IMR-90 (cell line): ENCODE measurements at regions not wholly inside any gene's neighbourhood (a gene's known extent, or its start where the extent isn't known, plus 50 kb on each side); places are given as distances from the start of the nearest gene placed in this dataset.

ENCODE experiments used
- BHLHE40 ChIP-seq: fragments of 150-350 bp; IDR thresholded peaks from 2 replicates; pipeline ENCODE4 v1.6.1; 2016; ENCODE audit warnings: mild to moderate bottlenecking, low read depth, low read length
- CEBPB ChIP-seq: IDR thresholded peaks from 2 replicates; pipeline ENCODE4 v1.6.1; 2012; ENCODE audit warnings: low read depth, low read length, improper control_type of control experiment
- FOS ChIP-seq: fragments of 150-350 bp; IDR thresholded peaks from 2 replicates; pipeline ENCODE4 v1.6.1; 2016; ENCODE audit warnings: low read depth, low read length
- POLR2A ChIP-seq: IDR thresholded peaks from 2 replicates; pipeline ENCODE4 v1.6.1; 2012; ENCODE audit warnings: mild to moderate bottlenecking, low read depth, low read length
- RCOR1 ChIP-seq: IDR thresholded peaks from 2 replicates; pipeline ENCODE4 v1.6.1; 2012; ENCODE audit warnings: mild to moderate bottlenecking, low read length, improper control_type of control experiment; ENCODE audit not compliant: insufficient replicate concordance
- SMC3 ChIP-seq: fragments of 150-350 bp; IDR thresholded peaks from 2 replicates; pipeline ENCODE4 v1.6.1; 2016; ENCODE audit warnings: low read depth, mild to moderate bottlenecking, antibody characterized with exemption, low read length, moderate library complexity
- TF ChIP-seq, protein P1 (sequence below): conservative IDR thresholded peaks from 2 replicates; pipeline ENCODE4 v1.5.1; 2012; ENCODE audit warnings: mild to moderate bottlenecking, low read depth, low read length, improper control_type of control experiment
- TF ChIP-seq, protein P2 (sequence below): fragments of 150-350 bp; IDR thresholded peaks from 2 replicates; pipeline ENCODE4 v1.6.1; 2016; ENCODE audit warnings: low read depth, mild to moderate bottlenecking, low read length, moderate library complexity, borderline replicate concordance

DNA sequence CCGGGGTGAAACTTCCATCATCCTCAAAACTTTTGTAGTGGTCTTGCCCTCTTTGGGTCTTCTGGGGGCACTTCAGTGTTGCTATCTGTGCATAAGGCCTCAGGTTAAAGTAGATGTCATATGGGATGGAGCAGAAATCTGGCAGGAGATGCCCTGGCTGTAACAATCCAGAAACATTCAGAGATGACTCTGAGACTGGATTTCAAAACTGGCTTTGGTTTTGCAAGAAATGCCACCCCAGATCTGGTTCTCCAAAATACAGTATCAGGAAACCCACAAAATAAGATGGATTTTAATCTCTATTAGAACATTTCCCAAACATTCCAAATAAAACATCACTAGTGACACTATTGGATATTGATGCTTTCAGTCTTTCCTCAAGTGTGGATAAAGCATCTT, 191.5 kb downstream of the REEP3 start:
- TF ChIP-seq, protein P1, sequence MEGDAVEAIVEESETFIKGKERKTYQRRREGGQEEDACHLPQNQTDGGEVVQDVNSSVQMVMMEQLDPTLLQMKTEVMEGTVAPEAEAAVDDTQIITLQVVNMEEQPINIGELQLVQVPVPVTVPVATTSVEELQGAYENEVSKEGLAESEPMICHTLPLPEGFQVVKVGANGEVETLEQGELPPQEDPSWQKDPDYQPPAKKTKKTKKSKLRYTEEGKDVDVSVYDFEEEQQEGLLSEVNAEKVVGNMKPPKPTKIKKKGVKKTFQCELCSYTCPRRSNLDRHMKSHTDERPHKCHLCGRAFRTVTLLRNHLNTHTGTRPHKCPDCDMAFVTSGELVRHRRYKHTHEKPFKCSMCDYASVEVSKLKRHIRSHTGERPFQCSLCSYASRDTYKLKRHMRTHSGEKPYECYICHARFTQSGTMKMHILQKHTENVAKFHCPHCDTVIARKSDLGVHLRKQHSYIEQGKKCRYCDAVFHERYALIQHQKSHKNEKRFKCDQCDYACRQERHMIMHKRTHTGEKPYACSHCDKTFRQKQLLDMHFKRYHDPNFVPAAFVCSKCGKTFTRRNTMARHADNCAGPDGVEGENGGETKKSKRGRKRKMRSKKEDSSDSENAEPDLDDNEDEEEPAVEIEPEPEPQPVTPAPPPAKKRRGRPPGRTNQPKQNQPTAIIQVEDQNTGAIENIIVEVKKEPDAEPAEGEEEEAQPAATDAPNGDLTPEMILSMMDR = no peak
- TF ChIP-seq, protein P2, sequence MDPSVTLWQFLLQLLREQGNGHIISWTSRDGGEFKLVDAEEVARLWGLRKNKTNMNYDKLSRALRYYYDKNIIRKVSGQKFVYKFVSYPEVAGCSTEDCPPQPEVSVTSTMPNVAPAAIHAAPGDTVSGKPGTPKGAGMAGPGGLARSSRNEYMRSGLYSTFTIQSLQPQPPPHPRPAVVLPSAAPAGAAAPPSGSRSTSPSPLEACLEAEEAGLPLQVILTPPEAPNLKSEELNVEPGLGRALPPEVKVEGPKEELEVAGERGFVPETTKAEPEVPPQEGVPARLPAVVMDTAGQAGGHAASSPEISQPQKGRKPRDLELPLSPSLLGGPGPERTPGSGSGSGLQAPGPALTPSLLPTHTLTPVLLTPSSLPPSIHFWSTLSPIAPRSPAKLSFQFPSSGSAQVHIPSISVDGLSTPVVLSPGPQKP = no peak
- TF ChIP-seq SMC3 (no peak), CEBPB (no peak), BHLHE40 (no peak), FOS (no peak), POLR2A (no peak), RCOR1 (no peak)
